Spleen (tissue), 11 donors: ENCODE measurements at regions not wholly inside any gene's neighbourhood (a gene's known extent, or its start where the extent isn't known, plus 50 kb on each side); places are given as distances from the start of the nearest gene placed in this dataset.

Experiments used
- DNase-seq: peaks from one replicate; pipeline ENCODE4 v3.0.0-alpha.2; 2020
- H3K27ac ChIP-seq, 8 donors: fragments of 200-600 bp; sonication (generic) in 7 of 8; 1 replicate in 4 of 8; 2 replicates in 4 of 8; pipeline versions ENCODE4 v1.5.0 to v1.8.0; 2016 to 2021; ENCODE audit warnings: inconsistent platforms in 4 of 8, mild to moderate bottlenecking in 4 of 8, moderate library complexity in 1 of 8
- H3K27me3 ChIP-seq, 7 donors: fragments of 200-600 bp; sonication (generic) in 6 of 7; replicated peaks in 1 of 7; 1 replicate in 4 of 7; 2 replicates in 3 of 7; pipeline versions ENCODE4 v1.5.0 to v1.8.0; 2016 to 2021; ENCODE audit warnings: inconsistent platforms in 3 of 7, mild to moderate bottlenecking in 1 of 7
- H3K36me3 ChIP-seq, 6 donors: fragments of 200-600 bp; sonication (generic) in 5 of 6; 1 replicate in 4 of 6; 2 replicates in 2 of 6; pipeline versions ENCODE4 v1.5.0 to v1.8.0; 2016 to 2021; ENCODE audit warnings: inconsistent platforms in 2 of 6
- H3K4me1 ChIP-seq, 6 donors: fragments of 200-600 bp; sonication (generic) in 5 of 6; 1 replicate in 3 of 6; 2 replicates in 3 of 6; pipeline versions ENCODE4 v1.5.0 to v1.8.0; 2016 to 2021; ENCODE audit warnings: inconsistent platforms in 3 of 6
- H3K4me3 ChIP-seq, 8 donors: fragments of 200-600 bp; sonication (generic) in 7 of 8; 1 replicate in 4 of 8; 2 replicates in 4 of 8; pipeline versions ENCODE4 v1.5.0 to v1.8.0; 2016 to 2021; ENCODE audit warnings: inconsistent platforms in 4 of 8, mild to moderate bottlenecking in 4 of 8, moderate library complexity in 2 of 8
- H3K9me3 ChIP-seq, 8 donors: fragments of 200-600 bp; sonication (generic) in 7 of 8; 1 replicate in 4 of 8; 2 replicates in 4 of 8; pipeline versions ENCODE4 v1.5.0 to v1.8.0; 2016 to 2021; ENCODE audit warnings: inconsistent platforms in 4 of 8
- CTCF ChIP-seq, 11 experiments: fragments of 200-600 bp in 7 of 11; fragments of 450-650 bp in 4 of 11; sonication (generic) in 4 of 11; IDR thresholded peaks in 8 of 11; conservative IDR thresholded peaks in 3 of 11; 1 replicate in 7 of 11; 2 replicates in 4 of 11; pipeline versions ENCODE4 v1.4.0 to v1.8.0; 2016 to 2021; ENCODE audit warnings: antibody characterized with exemption in 11 of 11, inconsistent platforms in 4 of 11, mild to moderate bottlenecking in 1 of 11
- POLR2A ChIP-seq, 3 donors: fragments of 450-650 bp; IDR thresholded peaks; one replicate each; pipeline ENCODE4 v1.5.1; 2017; ENCODE audit warnings: antibody characterized with exemption in 3 of 3, mild to moderate bottlenecking in 1 of 3
- POLR2AphosphoS5 ChIP-seq, 3 donors: sonication (generic); formaldehyde crosslinking; IDR thresholded peaks; one replicate each; pipeline ENCODE4 v1.5.1; 2017; ENCODE audit warnings: antibody characterized with exemption in 3 of 3
- WGBS, 5 donors: extraction: QIAGEN DNeasy Blood & Tissue Kit in 3 of 5; methylation state at CpG; one replicate each; pipeline versions ENCODE4 v1.1.5 to v1.1.7; 2013 to 2018; 5-methylcytosine and 5-hydroxymethylcytosine counted together
- intact Hi-C: fragments of 100-400 bp; cut with DNase I; formaldehyde crosslinking; loops from one replicate; pipeline ENCODE4 v1.15.0; 2023; ENCODE audit warnings: low total_unique reads
- donor health status: healthy with polysubstance abuse.
- donor health status: DM: no; HTN: no; CAD: no; lungs with moderate emphysema.
- donor health status: DM: no; HTN: no; CAD: no.
- donor health status: Bipolar disorder and iron deficiency.
- donor health status: healthy.
- donor health status: DM: no; HTN: no; CAD: no.
- donor health status: DM: yes; HTN: yes; CAD: no.

- TF ChIP-seq CTCF (IDR thresholded peaks at IDR 0.05 in 8 of 11, conservative IDR thresholded peaks at IDR 0.05 in 3 of 11), result no peak
- Histone ChIP-seq H3K9me3 (no peaks in the 10 kb centered on the region), H3K4me3 (no peak overlapping the region), H3K27me3 (peaks cover 0 to 58% (median 15%) of the 10 kb centered on the region in 7 donors), H3K27ac (no peak overlapping the region), H3K36me3 (no peaks in the 10 kb centered on the region), H3K4me1 (peaks cover 0 to 18% (median 12%) of the 10 kb centered on the region in 6 donors)
- intact Hi-C loops, result no loop called here
- DNase-seq, result no peak
- 79 to 87% (median 82%) methylated on average over 9 of the region's 9 CpGs for WGBS, 5 donors
Measured at GRCh38 chr6:165983112-165984072, 184.3 kb downstream of the TBXT start.

GRCh38 chr6:165978476-165978875 lies 189.2 kb downstream of the TBXT start:
- Histone ChIP-seq H3K27ac (no peak overlapping the region), H3K27me3 (peaks cover 0 to 15% (median 0%) of the 10 kb centered on the region in 7 donors), H3K4me1 (no peaks in the 10 kb centered on the region), H3K36me3 (no peaks in the 10 kb centered on the region), H3K9me3 (no peaks in the 10 kb centered on the region), H3K4me3 (no peak overlapping the region)
- WGBS, 5 donors, result 74 to 86% (median 81%) methylated on average over 3 of the region's 3 CpGs
- intact Hi-C loops, result no loop called here
- TF ChIP-seq CTCF (IDR thresholded peaks at IDR 0.05 in 8 of 11, conservative IDR thresholded peaks at IDR 0.05 in 3 of 11) (no peak), POLR2AphosphoS5 (IDR thresholded peaks at IDR 0.05) (no peak), POLR2A (IDR thresholded peaks at IDR 0.05) (no peak)
- DNase-seq, result no peak

GRCh38 chr6:165976684-165977083 lies 191.0 kb downstream of the TBXT start:
- intact Hi-C loops, result no loop called here
- no peak overlapping the region for H3K27ac ChIP-seq
- 79 to 87% (median 82%) methylated on average over 7 of the region's 7 CpGs for WGBS, 5 donors
- no peak overlapping the region for H3K4me3 ChIP-seq
- TF ChIP-seq CTCF (IDR thresholded peaks at IDR 0.05 in 8 of 11, conservative IDR thresholded peaks at IDR 0.05 in 3 of 11), result no peak
- no peak for TF ChIP-seq POLR2AphosphoS5 (IDR thresholded peaks at IDR 0.05)
- TF ChIP-seq POLR2A (IDR thresholded peaks at IDR 0.05), result no peak
- H3K9me3 ChIP-seq, result no peaks in the 10 kb centered on the region
- no peaks in the 10 kb centered on the region for H3K36me3 ChIP-seq
- H3K27me3 ChIP-seq, result peaks cover 0 to 6% (median 0%) of the 10 kb centered on the region in 7 donors
- no peaks in the 10 kb centered on the region for H3K4me1 ChIP-seq
- DNase-seq, result no peak

GRCh38 chr6:165974817-165975216 lies 192.8 kb downstream of the TBXT start:
- DNase-seq, result no peak
- intact Hi-C loops, result no loop called here
- no peaks in the 10 kb centered on the region for H3K27me3 ChIP-seq

More at GRCh38 chr6:165974817-165975216, 192.8 kb downstream of the TBXT start:
- Histone ChIP-seq H3K4me1 (no peaks in the 10 kb centered on the region), H3K4me3 (no peak overlapping the region), H3K27ac (no peak overlapping the region), H3K36me3 (no peaks in the 10 kb centered on the region), H3K9me3 (no peaks in the 10 kb centered on the region)
- 76 to 85% (median 82%) methylated on average over 7 of the region's 7 CpGs for WGBS, 5 donors
- no peak for TF ChIP-seq POLR2AphosphoS5 (IDR thresholded peaks at IDR 0.05)
- TF ChIP-seq POLR2A (IDR thresholded peaks at IDR 0.05), result no peak
- TF ChIP-seq CTCF (IDR thresholded peaks at IDR 0.05 in 8 of 11, conservative IDR thresholded peaks at IDR 0.05 in 3 of 11), result no peak
